ENCODE measurements at regions not wholly inside any gene's neighbourhood (a gene's known extent, or its start where the extent isn't known, plus 50 kb on each side); places are given as distances from the start of the nearest gene placed in this dataset.

DNA sequence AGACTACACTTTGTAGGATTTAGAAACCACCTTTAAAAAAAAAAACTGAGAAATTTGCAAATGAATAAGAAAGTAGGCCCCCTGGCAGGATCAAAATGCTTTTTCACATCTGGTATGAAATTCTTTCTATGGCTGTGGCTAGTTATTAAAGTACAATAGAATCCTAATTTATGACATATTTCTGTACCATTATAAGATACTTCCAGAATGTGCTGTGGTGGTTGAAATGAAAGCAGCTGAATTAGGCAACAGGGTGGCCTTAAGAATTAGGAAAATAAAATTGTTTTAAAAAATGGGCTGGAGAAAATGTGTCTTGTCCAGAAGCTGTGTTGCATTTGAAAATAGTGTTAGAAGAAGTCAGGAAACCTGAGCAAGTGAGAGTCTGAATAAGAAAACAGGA, 85.9 kb upstream of the PDE3A start:
- no peak for DNase-seq

GRCh38 chr12:20283482-20283881, 84.9 kb upstream of the PDE3A start:
- DNase-seq: no peak

DNA sequence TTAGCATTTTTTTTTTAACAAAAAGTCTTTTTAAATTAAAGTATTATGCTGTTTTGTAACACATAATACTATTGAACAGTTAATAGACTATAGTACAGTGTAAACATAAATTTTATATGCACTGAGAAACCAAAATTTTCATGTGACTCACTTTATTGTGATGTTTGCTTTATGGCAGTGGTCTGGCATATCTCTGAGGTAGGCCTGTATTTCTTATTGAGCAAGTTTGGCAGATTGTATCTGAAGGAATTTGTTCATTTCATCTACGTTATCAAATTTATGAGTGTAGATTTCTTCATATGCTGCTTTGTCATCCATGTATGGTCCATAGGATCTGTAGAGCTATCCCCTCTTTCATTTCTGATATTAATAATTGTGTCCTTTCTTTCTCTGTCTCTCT, 78.8 kb upstream of the PDE3A start:
- no peak for DNase-seq

GRCh38 chr12:20300457-20300856, 67.9 kb upstream of the PDE3A start:
- DNase-seq: no peak

- DNase-seq: no peak
Observed at GRCh38 chr12:20305470-20305869, 62.9 kb upstream of the PDE3A start.

GRCh38 chr12:20309504-20310148, 58.7 kb upstream of the PDE3A start:
- DNase-seq: no peak

DNA sequence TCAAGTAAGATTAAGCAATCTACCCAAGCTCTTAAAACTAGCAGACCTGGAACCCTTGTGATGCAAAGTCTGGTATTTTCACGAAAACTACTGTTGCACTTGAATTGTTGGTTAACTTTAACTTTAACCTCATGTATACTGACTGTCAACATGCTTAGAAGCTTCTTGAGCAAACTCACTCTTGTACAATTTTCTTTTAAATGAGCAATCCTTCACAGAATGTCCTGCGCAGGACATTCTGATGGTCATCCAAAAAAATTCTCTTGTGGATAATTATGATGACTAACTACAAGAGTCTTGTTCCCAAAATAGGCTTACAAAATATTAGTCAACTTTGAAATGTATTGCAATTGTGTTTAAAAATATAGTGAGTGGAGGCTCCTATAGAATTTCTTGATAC, 54.0 kb upstream of the PDE3A start:
- DNase-seq: no peak

GRCh38 chr12:20317554-20317953, 50.8 kb upstream of the PDE3A start:
- no peak for DNase-seq
